ENCODE measurements at regions not wholly inside any gene's neighbourhood (a gene's known extent, or its start where the extent isn't known, plus 50 kb on each side); places are given as distances from the start of the nearest gene placed in this dataset.

DNA sequence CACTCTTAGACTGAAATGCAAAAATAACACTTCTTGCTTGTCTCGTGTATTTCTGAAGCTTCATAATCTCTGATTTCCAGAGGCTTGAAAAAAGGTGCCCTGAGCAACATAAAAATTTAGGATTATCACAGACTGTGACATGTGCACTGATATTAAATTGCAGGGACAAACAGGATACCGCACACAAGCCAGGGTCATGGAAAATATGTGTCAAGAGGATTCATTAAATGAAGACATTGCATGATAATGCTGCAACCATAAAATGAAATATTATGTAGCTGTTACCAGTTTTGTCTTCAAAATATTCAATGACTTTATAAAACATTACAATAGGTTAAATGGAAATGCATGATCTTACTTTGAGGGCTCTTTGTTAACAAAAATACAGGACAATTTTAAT lies 328.0 kb downstream of the KCTD8 start (continued):
- TF ChIP-seq SKIL (CRISPR knock-in tag; IDR thresholded peaks at IDR 0.05; ENCODE audit: borderline replicate concordance) (no peak), PAF1 (CRISPR knock-in tag; IDR thresholded peaks at IDR 0.05) (no peak), STAG1 (CRISPR knock-in tag; IDR thresholded peaks at IDR 0.05) (no peak), JARID2 (CRISPR knock-in tag; IDR thresholded peaks at IDR 0.05; ENCODE audit: insufficient replicate concordance) (no peak), ZKSCAN5 (CRISPR knock-in tag; IDR thresholded peaks at IDR 0.05) (no peak)
- TF ChIP-seq, protein P1, sequence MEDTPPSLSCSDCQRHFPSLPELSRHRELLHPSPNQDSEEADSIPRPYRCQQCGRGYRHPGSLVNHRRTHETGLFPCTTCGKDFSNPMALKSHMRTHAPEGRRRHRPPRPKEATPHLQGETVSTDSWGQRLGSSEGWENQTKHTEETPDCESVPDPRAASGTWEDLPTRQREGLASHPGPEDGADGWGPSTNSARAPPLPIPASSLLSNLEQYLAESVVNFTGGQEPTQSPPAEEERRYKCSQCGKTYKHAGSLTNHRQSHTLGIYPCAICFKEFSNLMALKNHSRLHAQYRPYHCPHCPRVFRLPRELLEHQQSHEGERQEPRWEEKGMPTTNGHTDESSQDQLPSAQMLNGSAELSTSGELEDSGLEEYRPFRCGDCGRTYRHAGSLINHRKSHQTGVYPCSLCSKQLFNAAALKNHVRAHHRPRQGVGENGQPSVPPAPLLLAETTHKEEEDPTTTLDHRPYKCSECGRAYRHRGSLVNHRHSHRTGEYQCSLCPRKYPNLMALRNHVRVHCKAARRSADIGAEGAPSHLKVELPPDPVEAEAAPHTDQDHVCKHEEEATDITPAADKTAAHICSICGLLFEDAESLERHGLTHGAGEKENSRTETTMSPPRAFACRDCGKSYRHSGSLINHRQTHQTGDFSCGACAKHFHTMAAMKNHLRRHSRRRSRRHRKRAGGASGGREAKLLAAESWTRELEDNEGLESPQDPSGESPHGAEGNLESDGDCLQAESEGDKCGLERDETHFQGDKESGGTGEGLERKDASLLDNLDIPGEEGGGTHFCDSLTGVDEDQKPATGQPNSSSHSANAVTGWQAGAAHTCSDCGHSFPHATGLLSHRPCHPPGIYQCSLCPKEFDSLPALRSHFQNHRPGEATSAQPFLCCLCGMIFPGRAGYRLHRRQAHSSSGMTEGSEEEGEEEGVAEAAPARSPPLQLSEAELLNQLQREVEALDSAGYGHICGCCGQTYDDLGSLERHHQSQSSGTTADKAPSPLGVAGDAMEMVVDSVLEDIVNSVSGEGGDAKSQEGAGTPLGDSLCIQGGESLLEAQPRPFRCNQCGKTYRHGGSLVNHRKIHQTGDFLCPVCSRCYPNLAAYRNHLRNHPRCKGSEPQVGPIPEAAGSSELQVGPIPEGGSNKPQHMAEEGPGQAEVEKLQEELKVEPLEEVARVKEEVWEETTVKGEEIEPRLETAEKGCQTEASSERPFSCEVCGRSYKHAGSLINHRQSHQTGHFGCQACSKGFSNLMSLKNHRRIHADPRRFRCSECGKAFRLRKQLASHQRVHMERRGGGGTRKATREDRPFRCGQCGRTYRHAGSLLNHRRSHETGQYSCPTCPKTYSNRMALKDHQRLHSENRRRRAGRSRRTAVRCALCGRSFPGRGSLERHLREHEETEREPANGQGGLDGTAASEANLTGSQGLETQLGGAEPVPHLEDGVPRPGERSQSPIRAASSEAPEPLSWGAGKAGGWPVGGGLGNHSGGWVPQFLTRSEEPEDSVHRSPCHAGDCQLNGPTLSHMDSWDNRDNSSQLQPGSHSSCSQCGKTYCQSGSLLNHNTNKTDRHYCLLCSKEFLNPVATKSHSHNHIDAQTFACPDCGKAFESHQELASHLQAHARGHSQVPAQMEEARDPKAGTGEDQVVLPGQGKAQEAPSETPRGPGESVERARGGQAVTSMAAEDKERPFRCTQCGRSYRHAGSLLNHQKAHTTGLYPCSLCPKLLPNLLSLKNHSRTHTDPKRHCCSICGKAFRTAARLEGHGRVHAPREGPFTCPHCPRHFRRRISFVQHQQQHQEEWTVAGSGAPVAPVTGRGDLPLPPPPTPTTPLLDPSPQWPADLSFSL (CRISPR knock-in tag; IDR thresholded peaks at IDR 0.05), result no peak

Measured in HepG2 (cell line).